ENCODE measurements at regions not wholly inside any gene's neighbourhood (a gene's known extent, or its start where the extent isn't known, plus 50 kb on each side); places are given as distances from the start of the nearest gene placed in this dataset.

- TF ChIP-seq POLR2AphosphoS5 (IDR thresholded peaks at IDR 0.05) (no peak), CTCF (IDR thresholded peaks at IDR 0.05) (no peak), EP300 (IDR thresholded peaks at IDR 0.05; ENCODE audit: low read depth) (no peak)
- in situ Hi-C loops (cut with MboI; ENCODE audit: low pct_ligation_motif_present in 1 of 4, low pct_unique_long_range_greater_than_20kb in 1 of 4, low sequenced_read_pairs in 3 of 4) = no loop called here
Measured at GRCh38 chr2:55811048-55811447, 112.5 kb downstream of the EFEMP1 start.

GRCh38 chr2:55810622-55811020 lies 113.0 kb downstream of the EFEMP1 start:
- in situ Hi-C loops (cut with MboI; ENCODE audit: low pct_ligation_motif_present in 1 of 4, low pct_unique_long_range_greater_than_20kb in 1 of 4, low sequenced_read_pairs in 3 of 4) = no loop called here
- no peak for DNase-seq
- Histone ChIP-seq H3K9me3 (no peaks in the 10 kb centered on the region), H3K27me3 (no peaks in the 10 kb centered on the region), H3K27ac (no peak overlapping the region), H3K36me3 (no peaks in the 10 kb centered on the region), H3K4me3 (no peak overlapping the region), H3K4me1 (no peaks in the 10 kb centered on the region)
- WGBS, 2 donors (ENCODE audit: low coverage in 1 of 2) = 38 to 39% methylated on average over 3 of the region's 3 CpGs
- intact Hi-C loops (cut with DNase I; ENCODE audit: low total_unique reads) = no loop called here
- TF ChIP-seq POLR2AphosphoS5 (IDR thresholded peaks at IDR 0.05) (no peak), POLR2A (IDR thresholded peaks at IDR 0.05) (no peak), EP300 (IDR thresholded peaks at IDR 0.05; ENCODE audit: low read depth) (no peak), CTCF (IDR thresholded peaks at IDR 0.05) (no peak)

More at GRCh38 chr2:55811048-55811447, 112.5 kb downstream of the EFEMP1 start:
- intact Hi-C loops (cut with DNase I; ENCODE audit: low total_unique reads) = no loop called here
- Histone ChIP-seq H3K4me3 (no peak overlapping the region), H3K9me3 (no peaks in the 10 kb centered on the region), H3K36me3 (no peaks in the 10 kb centered on the region), H3K27me3 (no peaks in the 10 kb centered on the region), H3K4me1 (no peaks in the 10 kb centered on the region), H3K27ac (no peak overlapping the region)
- no peak for DNase-seq

GRCh38 chr2:55809875-55810621 lies 113.5 kb downstream of the EFEMP1 start:
- Histone ChIP-seq H3K4me3 (no peak overlapping the region), H3K36me3 (no peaks in the 10 kb centered on the region), H3K27ac (no peak overlapping the region), H3K9me3 (no peaks in the 10 kb centered on the region), H3K4me1 (no peaks in the 10 kb centered on the region), H3K27me3 (no peaks in the 10 kb centered on the region)
- no peak for DNase-seq
- intact Hi-C loops (cut with DNase I; ENCODE audit: low total_unique reads) = no loop called here
- WGBS, 2 donors (ENCODE audit: low coverage in 1 of 2) = 61 to 81% methylated on average over 7 of the region's 7 CpGs
- TF ChIP-seq POLR2AphosphoS5 (IDR thresholded peaks at IDR 0.05) (peak in 1 of 3 donors; percentile 17), POLR2A (IDR thresholded peaks at IDR 0.05) (no peak), EP300 (IDR thresholded peaks at IDR 0.05; ENCODE audit: low read depth) (no peak), CTCF (IDR thresholded peaks at IDR 0.05) (no peak)
- in situ Hi-C loops (cut with MboI; ENCODE audit: low pct_ligation_motif_present in 1 of 4, low pct_unique_long_range_greater_than_20kb in 1 of 4, low sequenced_read_pairs in 3 of 4) = no loop called here

GRCh38 chr2:55807900-55808299 lies 114.3 kb upstream of the PNPT1 start:
- in situ Hi-C loops (cut with MboI; ENCODE audit: low pct_ligation_motif_present in 1 of 4, low pct_unique_long_range_greater_than_20kb in 1 of 4, low sequenced_read_pairs in 3 of 4) (no loop called here), intact Hi-C loops (cut with DNase I; ENCODE audit: low total_unique reads) (no loop called here)
- Histone ChIP-seq H3K4me3 (no peak overlapping the region), H3K27me3 (no peaks in the 10 kb centered on the region), H3K36me3 (no peaks in the 10 kb centered on the region), H3K27ac (no peak overlapping the region), H3K9me3 (no peaks in the 10 kb centered on the region), H3K4me1 (no peaks in the 10 kb centered on the region)
- WGBS, 2 donors (ENCODE audit: low coverage in 1 of 2) = 79 to 100% methylated on average over 1 to 2 of the region's 2 CpGs
- TF ChIP-seq CTCF (IDR thresholded peaks at IDR 0.05) = no peak
- TF ChIP-seq POLR2A (IDR thresholded peaks at IDR 0.05) = no peak
- no peak for TF ChIP-seq EP300 (IDR thresholded peaks at IDR 0.05; ENCODE audit: low read depth)
- DNase-seq = no peak

Measured in transverse colon (tissue), 4 donors.